ENCODE measurements at regions not wholly inside any gene's neighbourhood (a gene's known extent, or its start where the extent isn't known, plus 50 kb on each side); places are given as distances from the start of the nearest gene placed in this dataset.

DNA sequence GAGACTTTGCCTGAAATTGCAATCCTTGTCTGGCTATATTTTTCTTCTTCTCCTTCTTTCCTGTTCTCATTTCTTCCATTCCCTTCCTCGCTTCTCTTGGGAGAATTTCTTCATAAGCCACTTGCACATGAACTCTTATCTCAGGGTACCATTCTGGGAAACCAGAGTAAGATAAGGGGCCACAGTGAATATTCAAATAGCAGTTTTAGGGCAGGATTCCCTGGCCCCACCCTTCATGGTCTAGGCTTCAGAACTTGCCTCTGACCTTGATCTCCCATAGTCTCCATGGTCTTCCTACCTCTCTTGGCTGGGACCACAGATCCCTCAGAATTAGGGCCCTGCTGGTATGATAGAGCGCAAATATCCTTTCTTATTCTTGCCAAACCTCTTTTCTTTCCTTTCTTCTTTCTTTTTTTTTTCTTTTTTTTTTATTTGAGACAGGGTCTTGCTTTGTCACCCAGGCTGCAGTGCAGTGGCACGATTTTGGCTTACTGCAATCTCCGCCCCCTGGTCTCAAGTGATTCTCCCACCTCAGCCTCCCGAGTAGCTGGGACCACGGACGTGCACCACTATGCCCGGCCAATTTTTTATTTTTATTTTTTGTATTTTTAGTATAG is 123.0 kb upstream of the CITED2 start:
- H3F3A ChIP-seq (ENCODE audit: insufficient read depth, low read length), result no peaks in the 10 kb centered on the region
- no peak overlapping the region for H3K9ac ChIP-seq (ENCODE audit: low read length)
- no peaks in the 10 kb centered on the region for H3K27me3 ChIP-seq (replicated peaks; ENCODE audit: insufficient read depth, low read length)
- H3K9me3 ChIP-seq (replicated peaks; ENCODE audit: insufficient read depth, low read length), result no peaks in the 10 kb centered on the region
- H3K27ac ChIP-seq (ENCODE audit: low read length), result no peak overlapping the region
- H3K4me2 ChIP-seq (ENCODE audit: low read depth, low read length), result no peak overlapping the region
- H3K4me3 ChIP-seq (ENCODE audit: low read length), result no peak overlapping the region
- H2AFZ ChIP-seq (ENCODE audit: low read length), result no peak overlapping the region
- no peaks in the 10 kb centered on the region for H4K20me1 ChIP-seq (ENCODE audit: insufficient read depth, low read length)
- TF ChIP-seq EZH2phosphoT487 (IDR thresholded peaks at IDR 0.05; ENCODE audit: low read length), result no peak
- TF ChIP-seq EZH2 (optimal IDR thresholded peaks at IDR 0.05; ENCODE audit: low read depth, low read length), result no peak
- TF ChIP-seq, protein P1, sequence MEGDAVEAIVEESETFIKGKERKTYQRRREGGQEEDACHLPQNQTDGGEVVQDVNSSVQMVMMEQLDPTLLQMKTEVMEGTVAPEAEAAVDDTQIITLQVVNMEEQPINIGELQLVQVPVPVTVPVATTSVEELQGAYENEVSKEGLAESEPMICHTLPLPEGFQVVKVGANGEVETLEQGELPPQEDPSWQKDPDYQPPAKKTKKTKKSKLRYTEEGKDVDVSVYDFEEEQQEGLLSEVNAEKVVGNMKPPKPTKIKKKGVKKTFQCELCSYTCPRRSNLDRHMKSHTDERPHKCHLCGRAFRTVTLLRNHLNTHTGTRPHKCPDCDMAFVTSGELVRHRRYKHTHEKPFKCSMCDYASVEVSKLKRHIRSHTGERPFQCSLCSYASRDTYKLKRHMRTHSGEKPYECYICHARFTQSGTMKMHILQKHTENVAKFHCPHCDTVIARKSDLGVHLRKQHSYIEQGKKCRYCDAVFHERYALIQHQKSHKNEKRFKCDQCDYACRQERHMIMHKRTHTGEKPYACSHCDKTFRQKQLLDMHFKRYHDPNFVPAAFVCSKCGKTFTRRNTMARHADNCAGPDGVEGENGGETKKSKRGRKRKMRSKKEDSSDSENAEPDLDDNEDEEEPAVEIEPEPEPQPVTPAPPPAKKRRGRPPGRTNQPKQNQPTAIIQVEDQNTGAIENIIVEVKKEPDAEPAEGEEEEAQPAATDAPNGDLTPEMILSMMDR (IDR thresholded peaks at IDR 0.05; ENCODE audit: low read length), result no peak
- no peak for DNase-seq
- no peaks in the 10 kb centered on the region for H3K4me1 ChIP-seq (ENCODE audit: low read length)
- no peaks in the 10 kb centered on the region for H3K9me2 ChIP-seq (replicated peaks; ENCODE audit: insufficient read depth, low read length)
- H3K79me2 ChIP-seq (ENCODE audit: low read length), result no peaks in the 10 kb centered on the region
- no peaks in the 10 kb centered on the region for H3K36me3 ChIP-seq (replicated peaks; ENCODE audit: insufficient read depth, low read length)

DNA sequence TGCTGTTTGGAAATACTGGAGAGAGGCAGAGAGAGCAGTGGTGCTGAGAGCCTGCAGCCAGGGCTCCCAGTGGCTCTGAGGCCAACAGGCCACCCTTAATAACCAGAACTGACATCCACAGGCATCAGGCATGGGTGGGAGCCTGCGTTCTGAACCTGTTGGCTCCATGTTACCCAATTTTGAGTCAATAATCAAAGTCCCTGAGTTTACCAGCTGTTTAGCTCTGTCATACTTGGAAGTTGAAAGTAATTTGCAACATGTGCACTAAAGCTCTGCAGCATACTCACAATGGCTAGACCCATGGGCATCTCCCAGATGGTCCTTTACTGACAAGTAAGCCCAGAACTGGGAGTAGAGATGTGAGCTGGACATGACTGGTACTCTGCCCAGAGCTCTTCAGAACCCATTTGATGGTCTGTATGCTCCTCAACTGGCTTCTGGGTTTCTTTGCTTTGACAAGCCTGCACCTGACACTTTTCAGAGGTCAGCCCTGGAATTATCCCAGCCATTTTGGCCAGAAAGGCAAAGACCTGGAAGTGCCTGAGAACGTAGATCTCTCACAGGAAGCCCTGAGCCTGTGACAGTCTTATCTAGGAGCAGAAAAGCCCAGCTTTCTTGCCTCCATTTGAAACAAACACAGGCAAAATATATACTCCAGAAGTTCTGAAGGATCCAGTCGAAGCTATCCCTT is 122.4 kb upstream of the CITED2 start:
- H3K9me3 ChIP-seq (replicated peaks; ENCODE audit: insufficient read depth, low read length), result no peaks in the 10 kb centered on the region
- H4K20me1 ChIP-seq (ENCODE audit: insufficient read depth, low read length), result no peaks in the 10 kb centered on the region
- no peak overlapping the region for H3K27ac ChIP-seq (ENCODE audit: low read length)
- TF ChIP-seq EZH2phosphoT487 (IDR thresholded peaks at IDR 0.05; ENCODE audit: low read length) (no peak), EZH2 (optimal IDR thresholded peaks at IDR 0.05; ENCODE audit: low read depth, low read length) (no peak)
- TF ChIP-seq, protein P1 (IDR thresholded peaks at IDR 0.05; ENCODE audit: low read length), result no peak
- no peaks in the 10 kb centered on the region for H3K9me2 ChIP-seq (replicated peaks; ENCODE audit: insufficient read depth, low read length)
- H3K79me2 ChIP-seq (ENCODE audit: low read length), result no peaks in the 10 kb centered on the region
- no peaks in the 10 kb centered on the region for H3K4me1 ChIP-seq (ENCODE audit: low read length)
- H3K36me3 ChIP-seq (replicated peaks; ENCODE audit: insufficient read depth, low read length), result no peaks in the 10 kb centered on the region
- no peaks in the 10 kb centered on the region for H3F3A ChIP-seq (ENCODE audit: insufficient read depth, low read length)
- no peak overlapping the region for H3K4me3 ChIP-seq (ENCODE audit: low read length)
- H3K27me3 ChIP-seq (replicated peaks; ENCODE audit: insufficient read depth, low read length), result no peaks in the 10 kb centered on the region
- no peak overlapping the region for H3K4me2 ChIP-seq (ENCODE audit: low read depth, low read length)
- H3K9ac ChIP-seq (ENCODE audit: low read length), result no peak overlapping the region
- no peak overlapping the region for H2AFZ ChIP-seq (ENCODE audit: low read length)
- DNase-seq, result no peak

DNA sequence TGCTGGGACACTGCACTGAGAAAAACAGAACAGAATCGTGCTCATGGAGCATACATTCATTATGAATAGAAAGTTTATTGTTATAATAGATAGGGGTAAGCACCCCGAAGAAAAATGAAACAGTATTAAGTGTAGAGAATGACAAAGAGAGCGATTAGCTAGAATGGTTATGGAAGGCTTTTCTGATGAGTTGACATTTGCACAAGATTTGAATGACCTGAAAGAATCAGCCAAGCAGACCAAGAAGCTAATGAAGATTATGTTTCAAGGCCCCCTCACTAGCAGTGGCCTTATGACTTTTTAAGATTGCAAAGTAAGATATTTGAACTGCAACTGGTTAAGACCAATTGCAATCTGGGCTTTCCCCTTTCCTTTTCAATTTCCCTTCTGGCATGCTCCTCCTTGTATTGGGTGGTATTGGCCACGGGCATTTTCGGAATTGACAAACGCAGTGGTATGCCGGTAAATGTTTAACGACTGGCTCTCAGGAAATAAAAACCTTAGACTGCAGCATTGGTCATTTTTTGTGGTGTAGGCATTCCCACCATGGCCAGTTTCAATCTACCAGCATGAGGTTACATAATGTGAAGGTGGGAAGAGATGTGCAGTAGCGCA is 120.0 kb upstream of the CITED2 start:
- Histone ChIP-seq H3K4me3 (ENCODE audit: low read length) (no peak overlapping the region), H3K36me3 (replicated peaks; ENCODE audit: insufficient read depth, low read length) (no peaks in the 10 kb centered on the region), H3K9me2 (replicated peaks; ENCODE audit: insufficient read depth, low read length) (no peaks in the 10 kb centered on the region), H3K9ac (ENCODE audit: low read length) (no peak overlapping the region), H3K4me1 (ENCODE audit: low read length) (peaks cover 9% of the 10 kb centered on the region; the same call in 1 of the 2 replicates), H3K9me3 (replicated peaks; ENCODE audit: insufficient read depth, low read length) (no peaks in the 10 kb centered on the region), H3F3A (ENCODE audit: insufficient read depth, low read length) (no peaks in the 10 kb centered on the region), H2AFZ (ENCODE audit: low read length) (no peak overlapping the region), H3K4me2 (ENCODE audit: low read depth, low read length) (no peak overlapping the region), H3K79me2 (ENCODE audit: low read length) (no peaks in the 10 kb centered on the region), H4K20me1 (ENCODE audit: insufficient read depth, low read length) (no peaks in the 10 kb centered on the region), H3K27ac (ENCODE audit: low read length) (no peak overlapping the region), H3K27me3 (replicated peaks; ENCODE audit: insufficient read depth, low read length) (no peaks in the 10 kb centered on the region)
- TF ChIP-seq EZH2phosphoT487 (IDR thresholded peaks at IDR 0.05; ENCODE audit: low read length) (no peak), EZH2 (optimal IDR thresholded peaks at IDR 0.05; ENCODE audit: low read depth, low read length) (no peak)
- TF ChIP-seq, protein P1 (IDR thresholded peaks at IDR 0.05; ENCODE audit: low read length), result no peak
- no peak for DNase-seq
